HEK293T (cell line): ENCODE measurements at regions not wholly inside any gene's neighbourhood (a gene's known extent, or its start where the extent isn't known, plus 50 kb on each side); places are given as distances from the start of the nearest gene placed in this dataset.

Experiments
- CTCF ChIA-PET: fragments of 350-600 bp; formaldehyde crosslinking; extraction: SDS; loops from one replicate; lab custom pipeline; 2021; ENCODE audit warnings: antibody characterized with exemption, inconsistent platforms; lab: Yijun Ruan, JAX
- POLR2A ChIA-PET: fragments of 350-600 bp; formaldehyde crosslinking; extraction: SDS; loops from one replicate; lab custom pipeline; 2020; ENCODE audit warnings: antibody characterized with exemption, inconsistent platforms; lab: Yijun Ruan, JAX
- DNase-seq: peaks from one replicate; pipeline ENCODE4 v3.0.0; 2012; ENCODE audit warnings: mixed read lengths; ENCODE audit errors: extremely low spot score
- ARNT ChIP-seq: fragments of 450-650 bp; IDR thresholded peaks from 2 replicates; pipeline ENCODE4 v1.6.1; 2017; ENCODE audit warnings: mild to moderate bottlenecking
- BHLHE40 ChIP-seq: fragments of 450-650 bp; IDR thresholded peaks from 2 replicates; pipeline ENCODE4 v1.6.1; 2016; ENCODE audit warnings: mild to moderate bottlenecking, moderate library complexity, borderline replicate concordance
- CTBP1 ChIP-seq: fragments of 450-650 bp; IDR thresholded peaks from 2 replicates; pipeline ENCODE4 v1.6.1; 2016; ENCODE audit warnings: borderline replicate concordance
- ELF4 ChIP-seq: fragments of 450-650 bp; IDR thresholded peaks from 2 replicates; pipeline ENCODE4 v1.6.1; 2017; ENCODE audit warnings: antibody characterized with exemption
- FOXA1 ChIP-seq: fragments of 450-650 bp; IDR thresholded peaks from 2 replicates; pipeline ENCODE4 v1.6.1; 2016; ENCODE audit warnings: mild to moderate bottlenecking
- FOXK2 ChIP-seq: fragments of 450-650 bp; IDR thresholded peaks from 2 replicates; pipeline ENCODE4 v1.6.1; 2016; ENCODE audit warnings: mild to moderate bottlenecking
- FOXM1 ChIP-seq: fragments of 450-650 bp; IDR thresholded peaks from 2 replicates; pipeline ENCODE4 v1.6.1; 2017; ENCODE audit warnings: mild to moderate bottlenecking, borderline replicate concordance
- HDGF ChIP-seq: fragments of 450-650 bp; IDR thresholded peaks from 2 replicates; pipeline ENCODE4 v1.6.1; 2017; ENCODE audit warnings: antibody characterized with exemption, borderline replicate concordance
- L3MBTL2 ChIP-seq: fragments of 450-650 bp; conservative IDR thresholded peaks from 2 replicates; pipeline ENCODE4 v1.6.1; 2016; ENCODE audit warnings: mild to moderate bottlenecking
- LEF1 ChIP-seq: fragments of 450-650 bp; IDR thresholded peaks from 2 replicates; pipeline ENCODE4 v1.6.1; 2017; ENCODE audit warnings: mild to moderate bottlenecking, borderline replicate concordance
- SP1 ChIP-seq: fragments of 450-650 bp; IDR thresholded peaks from 2 replicates; pipeline ENCODE4 v1.6.1; 2017
- SUZ12 ChIP-seq: fragments of 450-650 bp; IDR thresholded peaks from 2 replicates; pipeline ENCODE4 v1.6.1; 2016; ENCODE audit warnings: mild to moderate bottlenecking
- ZNF384 ChIP-seq: fragments of 450-650 bp; IDR thresholded peaks from 2 replicates; pipeline ENCODE4 v1.6.1; 2016
- TF ChIP-seq, protein P1 (sequence below): fragments of 450-650 bp; IDR thresholded peaks from 2 replicates; pipeline ENCODE4 v1.6.1; 2016

DNA sequence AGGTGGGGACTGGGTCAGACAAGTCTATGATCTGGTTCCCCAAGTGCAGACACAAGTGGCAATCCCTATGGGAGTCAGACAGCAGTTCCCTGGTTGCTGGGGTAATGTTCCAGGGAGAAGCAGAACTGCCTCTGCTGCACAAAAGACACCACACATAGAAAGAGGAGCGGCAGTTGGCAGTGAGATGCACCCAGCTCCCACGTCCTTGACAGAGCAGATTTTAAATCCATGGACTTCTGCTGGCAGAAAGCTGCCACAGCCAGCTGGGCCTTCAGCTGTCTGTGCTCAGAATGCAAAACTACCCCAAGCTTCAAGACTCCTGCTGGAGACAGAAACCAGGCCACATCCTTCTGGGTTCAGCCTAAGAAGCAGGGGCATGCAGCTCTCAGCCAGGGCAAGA lies 147.2 kb downstream of the ETAA1 start:
- ChIA-PET CTCF (no interaction called here), POLR2A (no interaction called here)
- no peak for TF ChIP-seq FOXA1
- no peak for DNase-seq

DNA sequence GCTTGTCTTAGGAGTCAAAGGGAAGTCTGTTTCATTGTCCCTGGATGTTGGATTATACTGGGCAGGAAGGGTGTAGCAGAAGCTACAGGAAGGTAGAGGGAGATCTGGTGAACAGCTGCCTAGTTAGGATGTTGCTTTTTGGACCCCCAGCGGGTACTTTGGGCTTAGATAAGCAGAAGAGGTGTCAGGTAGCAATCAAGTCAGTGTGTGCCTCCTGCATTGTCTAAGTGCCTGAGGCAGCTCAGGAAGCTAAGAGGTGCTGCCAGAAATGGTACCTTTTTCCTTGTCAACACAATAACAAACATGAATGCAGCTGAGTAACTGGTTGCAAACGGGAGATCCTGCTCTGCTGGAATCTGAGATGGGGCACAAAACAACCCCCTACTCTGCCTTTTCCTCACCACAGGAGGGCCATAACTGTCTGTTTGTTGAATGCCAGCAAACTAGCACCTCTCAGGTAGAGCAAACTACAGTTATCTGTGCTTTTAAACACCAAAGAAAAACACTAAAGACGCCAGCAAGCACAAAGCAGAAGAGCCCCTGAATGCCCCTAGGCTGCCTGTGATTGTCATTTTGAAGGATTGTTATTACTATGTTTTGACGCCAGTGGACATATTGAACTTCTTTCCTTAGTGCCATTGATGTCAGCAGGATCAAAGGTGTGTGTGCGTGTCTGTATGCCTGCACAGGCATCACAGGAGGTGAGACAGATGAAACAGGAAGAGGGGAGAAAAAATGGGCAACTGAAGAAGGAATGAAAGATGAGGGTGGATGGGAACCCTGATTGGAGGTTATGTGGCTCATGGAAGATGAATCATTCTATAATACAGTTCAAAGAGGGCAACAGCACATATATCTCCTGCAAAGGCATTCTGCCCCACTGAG lies 151.4 kb downstream of the ETAA1 start:
- DNase-seq, result no peak
- CTCF ChIA-PET, result no interaction called here
- TF ChIP-seq ARNT, result no peak
- TF ChIP-seq BHLHE40, result no peak
- TF ChIP-seq ELF4, result no peak
- POLR2A ChIA-PET, result no interaction called here

DNA sequence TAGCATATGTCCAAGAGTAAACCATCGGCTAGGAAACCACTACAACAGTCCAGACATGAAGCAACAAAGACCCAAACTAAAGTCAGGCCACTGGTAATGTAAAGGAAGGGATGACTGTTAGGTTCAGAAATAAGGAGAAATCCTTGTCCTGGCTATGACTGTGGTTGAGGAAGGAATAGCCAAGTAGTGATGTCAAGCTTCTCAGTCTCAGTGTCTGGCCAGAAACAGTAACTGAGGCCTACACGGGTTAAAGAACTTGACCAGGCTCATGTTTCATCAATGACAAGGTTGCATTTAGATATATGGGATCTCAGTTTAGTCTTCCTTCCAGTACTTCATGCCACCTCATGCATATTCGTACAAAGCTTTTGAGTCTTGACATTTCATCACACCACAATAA lies 162.0 kb downstream of the ETAA1 start:
- TF ChIP-seq HDGF, result no peak
- TF ChIP-seq FOXM1, result no peak
- no peak for TF ChIP-seq ZNF384
- TF ChIP-seq FOXK2, result no peak
- ChIA-PET CTCF (no interaction called here), POLR2A (no interaction called here)
- DNase-seq, result no peak

DNA sequence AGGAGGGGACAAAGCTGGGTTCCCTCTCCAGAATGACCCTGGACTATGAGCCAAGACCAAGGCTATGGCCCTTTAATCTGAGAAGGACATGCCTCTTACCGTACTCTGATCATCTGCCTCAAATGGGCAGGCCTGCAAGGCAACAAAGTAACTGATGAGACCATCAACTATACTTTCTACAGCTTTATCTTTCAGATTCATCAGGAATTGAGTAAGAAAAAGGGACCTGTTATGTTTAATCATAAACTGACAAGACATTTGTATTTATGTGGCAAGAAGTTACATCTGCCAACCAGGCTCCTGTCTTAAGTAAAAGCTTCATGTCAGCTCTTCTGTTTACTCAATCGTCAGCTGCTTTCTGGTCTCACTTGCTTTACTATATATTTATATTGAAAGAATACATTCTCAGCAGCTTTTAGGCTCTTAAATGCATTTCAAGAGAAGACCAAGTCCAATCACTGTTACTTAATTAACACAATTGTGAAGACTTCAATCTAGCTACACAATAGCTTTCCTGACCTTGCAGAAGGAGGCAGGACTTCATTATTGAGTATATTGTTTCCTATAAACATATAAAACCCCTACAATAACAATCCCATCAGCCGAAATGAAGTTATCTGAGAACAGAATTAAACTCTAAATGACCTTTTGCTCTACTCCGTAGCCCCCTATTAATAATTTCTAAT lies 163.8 kb downstream of the ETAA1 start:
- POLR2A ChIA-PET, result interaction anchor here (0.8 to 1.2 kb wide), 3 partner anchors 14 to 164 kb away, joined by 3 to 6 read pairs (median 3); partner anchors contain the start of gene ETAA1
- DNase-seq, result no peak
- no peak for TF ChIP-seq CTBP1
- no peak for TF ChIP-seq SP1
- TF ChIP-seq SUZ12, result no peak
- no peak for TF ChIP-seq L3MBTL2
- TF ChIP-seq, protein P1, sequence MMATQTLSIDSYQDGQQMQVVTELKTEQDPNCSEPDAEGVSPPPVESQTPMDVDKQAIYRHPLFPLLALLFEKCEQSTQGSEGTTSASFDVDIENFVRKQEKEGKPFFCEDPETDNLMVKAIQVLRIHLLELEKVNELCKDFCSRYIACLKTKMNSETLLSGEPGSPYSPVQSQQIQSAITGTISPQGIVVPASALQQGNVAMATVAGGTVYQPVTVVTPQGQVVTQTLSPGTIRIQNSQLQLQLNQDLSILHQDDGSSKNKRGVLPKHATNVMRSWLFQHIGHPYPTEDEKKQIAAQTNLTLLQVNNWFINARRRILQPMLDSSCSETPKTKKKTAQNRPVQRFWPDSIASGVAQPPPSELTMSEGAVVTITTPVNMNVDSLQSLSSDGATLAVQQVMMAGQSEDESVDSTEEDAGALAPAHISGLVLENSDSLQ, result no peak
- no peak for TF ChIP-seq HDGF
- CTCF ChIA-PET, result interaction anchor here (0.5 kb wide), 1 partner anchor 9 kb away, joined by 11 read pairs; no protein-coding TSS in a partner anchor

DNA sequence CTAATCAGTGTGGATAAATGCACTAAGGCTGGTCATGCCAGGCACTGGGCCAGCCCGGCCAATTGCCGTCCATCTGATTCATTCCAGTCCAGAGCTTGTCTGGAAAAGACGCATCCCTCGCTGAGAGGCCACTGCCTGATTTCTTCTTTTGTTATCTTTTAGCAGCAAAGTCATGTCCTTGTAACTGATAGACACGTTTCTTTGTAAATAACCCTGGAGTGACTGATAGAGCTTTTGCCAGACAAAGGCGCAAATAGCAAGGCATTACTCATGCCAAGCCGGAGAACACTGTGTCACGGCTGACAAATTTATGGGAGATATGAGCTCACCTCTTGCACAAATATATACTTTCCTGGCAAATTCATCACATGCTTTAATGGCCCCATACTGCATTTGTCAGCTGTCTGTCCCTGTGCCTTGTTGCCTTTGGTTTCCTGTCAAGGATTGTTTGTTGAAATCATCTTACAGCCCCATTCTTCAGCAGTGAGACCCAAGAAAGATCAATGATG lies 164.4 kb downstream of the ETAA1 start:
- POLR2A ChIA-PET, result interaction anchor here (1.2 kb wide), 2 partner anchors 13 to 116 kb away, joined by 3 to 6 read pairs; no protein-coding TSS in a partner anchor
- CTCF ChIA-PET, result no interaction called here
- TF ChIP-seq HDGF (no peak), BHLHE40 (no peak), SUZ12 (no peak), LEF1 (no peak), L3MBTL2 (no peak), ARNT (no peak), FOXM1 (no peak), ELF4 (no peak), CTBP1 (peak; percentile 27; the same call in 1 of the 2 replicates), ZNF384 (no peak)
- TF ChIP-seq, protein P1, result peak; percentile 91
- DNase-seq, result peak; percentile 20

DNA sequence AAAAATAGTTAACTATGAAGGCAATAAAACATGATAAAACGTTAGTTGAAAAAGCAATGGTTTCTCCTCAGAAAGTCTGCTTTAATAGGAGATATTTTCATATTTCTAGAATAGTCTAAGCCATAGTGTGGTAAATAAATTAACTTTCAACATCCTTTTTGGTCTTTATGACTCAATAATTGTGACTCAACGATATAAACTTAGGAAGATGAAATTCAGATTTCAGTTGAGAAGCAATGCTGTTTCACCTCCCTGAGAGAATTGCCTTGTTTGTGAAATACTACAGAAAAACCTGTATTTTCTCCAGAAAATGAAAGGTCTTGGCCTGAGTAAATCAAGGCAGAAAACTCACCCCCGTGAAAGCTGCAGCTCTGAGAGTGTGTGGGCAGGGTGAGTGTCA lies 166.9 kb downstream of the ETAA1 start:
- DNase-seq, result no peak
- TF ChIP-seq ELF4 (no peak), HDGF (no peak), CTBP1 (no peak), ARNT (no peak), L3MBTL2 (no peak), FOXM1 (no peak), FOXA1 (no peak)
- TF ChIP-seq, protein P1, result no peak
- POLR2A ChIA-PET, result no interaction called here
- CTCF ChIA-PET, result no interaction called here

DNA sequence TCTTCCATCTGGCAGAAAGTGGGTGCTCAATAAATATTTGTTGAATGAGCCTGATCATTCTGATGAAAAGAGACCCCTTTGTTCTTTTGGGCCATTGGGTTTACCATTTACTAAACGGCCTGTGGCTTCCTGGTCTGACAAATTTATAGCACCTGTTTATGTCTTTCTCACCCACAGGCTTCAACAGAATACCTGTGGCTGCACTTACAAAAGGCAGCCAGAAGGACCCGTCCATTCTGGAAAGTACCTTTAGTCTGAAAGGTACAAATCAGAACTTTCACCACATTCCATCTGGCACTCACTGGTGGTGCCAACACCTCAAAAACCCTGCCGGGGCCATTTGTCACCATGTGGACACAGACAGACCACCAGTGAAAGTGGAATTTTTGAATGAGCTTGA lies 167.5 kb downstream of the ETAA1 start:
- ChIA-PET POLR2A (no interaction called here), CTCF (interaction anchor here (0.6 kb wide), 1 partner anchor 17 kb away, joined by 3 read pairs; no protein-coding TSS in a partner anchor)
- no peak for DNase-seq
- TF ChIP-seq FOXA1 (no peak), LEF1 (no peak), ZNF384 (no peak), ELF4 (no peak), FOXK2 (no peak)
